H1 (cell line): ENCODE measurements at regions not wholly inside any gene's neighbourhood (a gene's known extent, or its start where the extent isn't known, plus 50 kb on each side); places are given as distances from the start of the nearest gene placed in this dataset.

Source experiments
- CEBPB ChIP-seq: IDR thresholded peaks from 2 replicates; pipeline ENCODE4 v1.6.1; 2012; ENCODE audit warnings: low read depth, low read length
- CTBP2 ChIP-seq: IDR thresholded peaks from 2 replicates; pipeline ENCODE4 v1.7.0; 2011; ENCODE audit warnings: borderline replicate concordance, mild to moderate bottlenecking, moderate library complexity, mixed read lengths, low read length; ENCODE audit not compliant: insufficient read depth, insufficient read length
- PHF8 ChIP-seq: fragments of 200-600 bp; sonication (generic); conservative IDR thresholded peaks from 2 replicates; pipeline ENCODE4 v1.7.1; 2012; ENCODE audit warnings: low read depth, mild to moderate bottlenecking, inconsistent platforms, low read length, moderate library complexity
- RAD21 ChIP-seq, 2 experiments: IDR thresholded peaks in 1 of 2; conservative IDR thresholded peaks in 1 of 2; 2 replicates each; pipeline ENCODE4 v1.6.1; 2011; ENCODE audit warnings: low read depth in 2 of 2, low read length in 2 of 2, improper control_type of control experiment in 1 of 2, inconsistent platforms in 1 of 2, mild to moderate bottlenecking in 1 of 2, moderate library complexity in 1 of 2
- SAP30 ChIP-seq: fragments of 300-600 bp; sonication (generic); IDR thresholded peaks from 2 replicates; pipeline ENCODE4 v1.7.1; 2012; ENCODE audit warnings: low read length, moderate library complexity, mild to moderate bottlenecking, inconsistent platforms; ENCODE audit not compliant: insufficient read depth, insufficient replicate concordance
- TEAD4 ChIP-seq: IDR thresholded peaks from 2 replicates; pipeline ENCODE4 v1.6.1; 2012; ENCODE audit warnings: low read depth, low read length, inconsistent platforms, mixed read lengths
- TF ChIP-seq, protein P1 (sequence below): fragments of 300-600 bp; sonication (generic); IDR thresholded peaks from 2 replicates; pipeline ENCODE4 v1.7.1; 2012; ENCODE audit warnings: low read length, moderate library complexity, mild to moderate bottlenecking, inconsistent platforms; ENCODE audit not compliant: insufficient replicate concordance

DNA sequence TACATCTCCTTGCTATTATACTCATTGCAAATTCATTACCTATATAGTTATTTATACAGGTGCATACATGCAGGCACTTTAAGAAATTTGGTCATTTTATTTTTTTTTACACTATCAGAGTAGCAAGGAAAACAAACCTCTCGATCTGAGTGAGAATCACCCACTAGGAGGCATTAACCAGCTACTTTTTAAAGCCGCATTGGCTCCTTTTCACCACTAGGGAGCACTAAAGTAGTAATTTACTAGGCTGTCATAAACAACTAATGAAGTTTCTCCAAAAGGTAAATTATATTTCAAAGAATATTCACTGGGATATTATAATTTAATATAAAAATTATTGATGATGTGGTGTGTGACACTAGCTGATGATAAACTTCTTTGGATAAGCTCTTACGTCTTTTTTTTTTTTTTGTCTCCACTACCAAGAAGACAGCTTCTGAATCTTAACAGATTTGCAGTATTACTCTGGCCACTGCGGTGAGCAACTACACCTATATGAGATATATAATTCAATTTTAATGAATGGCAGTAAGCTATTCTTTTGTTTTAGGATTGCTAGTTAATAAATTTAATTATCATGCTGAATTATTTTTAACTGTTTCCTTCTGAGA is 101.9 kb downstream of the NOL4 start (continued):
- TF ChIP-seq, protein P1, sequence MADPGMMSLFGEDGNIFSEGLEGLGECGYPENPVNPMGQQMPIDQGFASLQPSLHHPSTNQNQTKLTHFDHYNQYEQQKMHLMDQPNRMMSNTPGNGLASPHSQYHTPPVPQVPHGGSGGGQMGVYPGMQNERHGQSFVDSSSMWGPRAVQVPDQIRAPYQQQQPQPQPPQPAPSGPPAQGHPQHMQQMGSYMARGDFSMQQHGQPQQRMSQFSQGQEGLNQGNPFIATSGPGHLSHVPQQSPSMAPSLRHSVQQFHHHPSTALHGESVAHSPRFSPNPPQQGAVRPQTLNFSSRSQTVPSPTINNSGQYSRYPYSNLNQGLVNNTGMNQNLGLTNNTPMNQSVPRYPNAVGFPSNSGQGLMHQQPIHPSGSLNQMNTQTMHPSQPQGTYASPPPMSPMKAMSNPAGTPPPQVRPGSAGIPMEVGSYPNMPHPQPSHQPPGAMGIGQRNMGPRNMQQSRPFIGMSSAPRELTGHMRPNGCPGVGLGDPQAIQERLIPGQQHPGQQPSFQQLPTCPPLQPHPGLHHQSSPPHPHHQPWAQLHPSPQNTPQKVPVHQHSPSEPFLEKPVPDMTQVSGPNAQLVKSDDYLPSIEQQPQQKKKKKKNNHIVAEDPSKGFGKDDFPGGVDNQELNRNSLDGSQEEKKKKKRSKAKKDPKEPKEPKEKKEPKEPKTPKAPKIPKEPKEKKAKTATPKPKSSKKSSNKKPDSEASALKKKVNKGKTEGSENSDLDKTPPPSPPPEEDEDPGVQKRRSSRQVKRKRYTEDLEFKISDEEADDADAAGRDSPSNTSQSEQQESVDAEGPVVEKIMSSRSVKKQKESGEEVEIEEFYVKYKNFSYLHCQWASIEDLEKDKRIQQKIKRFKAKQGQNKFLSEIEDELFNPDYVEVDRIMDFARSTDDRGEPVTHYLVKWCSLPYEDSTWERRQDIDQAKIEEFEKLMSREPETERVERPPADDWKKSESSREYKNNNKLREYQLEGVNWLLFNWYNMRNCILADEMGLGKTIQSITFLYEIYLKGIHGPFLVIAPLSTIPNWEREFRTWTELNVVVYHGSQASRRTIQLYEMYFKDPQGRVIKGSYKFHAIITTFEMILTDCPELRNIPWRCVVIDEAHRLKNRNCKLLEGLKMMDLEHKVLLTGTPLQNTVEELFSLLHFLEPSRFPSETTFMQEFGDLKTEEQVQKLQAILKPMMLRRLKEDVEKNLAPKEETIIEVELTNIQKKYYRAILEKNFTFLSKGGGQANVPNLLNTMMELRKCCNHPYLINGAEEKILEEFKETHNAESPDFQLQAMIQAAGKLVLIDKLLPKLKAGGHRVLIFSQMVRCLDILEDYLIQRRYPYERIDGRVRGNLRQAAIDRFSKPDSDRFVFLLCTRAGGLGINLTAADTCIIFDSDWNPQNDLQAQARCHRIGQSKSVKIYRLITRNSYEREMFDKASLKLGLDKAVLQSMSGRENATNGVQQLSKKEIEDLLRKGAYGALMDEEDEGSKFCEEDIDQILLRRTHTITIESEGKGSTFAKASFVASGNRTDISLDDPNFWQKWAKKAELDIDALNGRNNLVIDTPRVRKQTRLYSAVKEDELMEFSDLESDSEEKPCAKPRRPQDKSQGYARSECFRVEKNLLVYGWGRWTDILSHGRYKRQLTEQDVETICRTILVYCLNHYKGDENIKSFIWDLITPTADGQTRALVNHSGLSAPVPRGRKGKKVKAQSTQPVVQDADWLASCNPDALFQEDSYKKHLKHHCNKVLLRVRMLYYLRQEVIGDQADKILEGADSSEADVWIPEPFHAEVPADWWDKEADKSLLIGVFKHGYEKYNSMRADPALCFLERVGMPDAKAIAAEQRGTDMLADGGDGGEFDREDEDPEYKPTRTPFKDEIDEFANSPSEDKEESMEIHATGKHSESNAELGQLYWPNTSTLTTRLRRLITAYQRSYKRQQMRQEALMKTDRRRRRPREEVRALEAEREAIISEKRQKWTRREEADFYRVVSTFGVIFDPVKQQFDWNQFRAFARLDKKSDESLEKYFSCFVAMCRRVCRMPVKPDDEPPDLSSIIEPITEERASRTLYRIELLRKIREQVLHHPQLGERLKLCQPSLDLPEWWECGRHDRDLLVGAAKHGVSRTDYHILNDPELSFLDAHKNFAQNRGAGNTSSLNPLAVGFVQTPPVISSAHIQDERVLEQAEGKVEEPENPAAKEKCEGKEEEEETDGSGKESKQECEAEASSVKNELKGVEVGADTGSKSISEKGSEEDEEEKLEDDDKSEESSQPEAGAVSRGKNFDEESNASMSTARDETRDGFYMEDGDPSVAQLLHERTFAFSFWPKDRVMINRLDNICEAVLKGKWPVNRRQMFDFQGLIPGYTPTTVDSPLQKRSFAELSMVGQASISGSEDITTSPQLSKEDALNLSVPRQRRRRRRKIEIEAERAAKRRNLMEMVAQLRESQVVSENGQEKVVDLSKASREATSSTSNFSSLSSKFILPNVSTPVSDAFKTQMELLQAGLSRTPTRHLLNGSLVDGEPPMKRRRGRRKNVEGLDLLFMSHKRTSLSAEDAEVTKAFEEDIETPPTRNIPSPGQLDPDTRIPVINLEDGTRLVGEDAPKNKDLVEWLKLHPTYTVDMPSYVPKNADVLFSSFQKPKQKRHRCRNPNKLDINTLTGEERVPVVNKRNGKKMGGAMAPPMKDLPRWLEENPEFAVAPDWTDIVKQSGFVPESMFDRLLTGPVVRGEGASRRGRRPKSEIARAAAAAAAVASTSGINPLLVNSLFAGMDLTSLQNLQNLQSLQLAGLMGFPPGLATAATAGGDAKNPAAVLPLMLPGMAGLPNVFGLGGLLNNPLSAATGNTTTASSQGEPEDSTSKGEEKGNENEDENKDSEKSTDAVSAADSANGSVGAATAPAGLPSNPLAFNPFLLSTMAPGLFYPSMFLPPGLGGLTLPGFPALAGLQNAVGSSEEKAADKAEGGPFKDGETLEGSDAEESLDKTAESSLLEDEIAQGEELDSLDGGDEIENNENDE = peak; percentile 26
- no peak for TF ChIP-seq TEAD4
- TF ChIP-seq CEBPB = no peak
- TF ChIP-seq RAD21 (IDR thresholded peaks at IDR 0.05 in 1 of 2, conservative IDR thresholded peaks at IDR 0.05 in 1 of 2; ENCODE audit: low read depth in 2 of 2, low read length in 2 of 2) = peak; percentile 87
- TF ChIP-seq PHF8 = no peak
- TF ChIP-seq CTBP2 = no peak
- no peak for TF ChIP-seq SAP30
